GM18858 (cell line): ENCODE measurements at regions not wholly inside any gene's neighbourhood (a gene's known extent, or its start where the extent isn't known, plus 50 kb on each side); places are given as distances from the start of the nearest gene placed in this dataset.
"Not testable (repeated sequence)": the region's sequence is repeated elsewhere in the genome, so short reads cannot be mapped to it uniquely, and the experiment has no call there.

ENCODE experiments used
- ATAC-seq: cut with Tn5 transposase; IDR thresholded peaks from one replicate; pipeline ENCODE4 v1.9.1; 2021; ENCODE audit not compliant: unreplicated experiment

DNA sequence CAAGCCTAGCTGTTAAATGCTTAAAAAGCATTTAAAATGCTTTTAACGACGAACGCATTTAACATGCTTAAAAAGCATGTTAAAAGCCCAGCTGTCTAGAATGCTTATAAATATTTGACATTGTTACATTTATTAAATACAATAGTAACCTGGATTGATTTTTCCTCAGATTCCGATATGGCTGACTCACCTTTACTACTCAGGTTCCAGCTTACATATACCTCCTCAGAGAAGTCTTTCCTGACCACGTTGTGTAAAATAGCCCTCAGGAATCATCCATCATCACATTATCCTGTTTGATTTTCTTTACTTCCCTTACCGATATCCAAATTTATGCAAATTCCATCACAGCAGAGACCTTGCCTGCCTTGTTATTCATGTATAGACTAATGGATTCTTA is 51.4 kb downstream of the SLC41A2 start:
- no peak for ATAC-seq

GRCh38 chr12:104905446-104905845 is 52.6 kb downstream of the SLC41A2 start:
- not testable (repeated sequence) for ATAC-seq

DNA sequence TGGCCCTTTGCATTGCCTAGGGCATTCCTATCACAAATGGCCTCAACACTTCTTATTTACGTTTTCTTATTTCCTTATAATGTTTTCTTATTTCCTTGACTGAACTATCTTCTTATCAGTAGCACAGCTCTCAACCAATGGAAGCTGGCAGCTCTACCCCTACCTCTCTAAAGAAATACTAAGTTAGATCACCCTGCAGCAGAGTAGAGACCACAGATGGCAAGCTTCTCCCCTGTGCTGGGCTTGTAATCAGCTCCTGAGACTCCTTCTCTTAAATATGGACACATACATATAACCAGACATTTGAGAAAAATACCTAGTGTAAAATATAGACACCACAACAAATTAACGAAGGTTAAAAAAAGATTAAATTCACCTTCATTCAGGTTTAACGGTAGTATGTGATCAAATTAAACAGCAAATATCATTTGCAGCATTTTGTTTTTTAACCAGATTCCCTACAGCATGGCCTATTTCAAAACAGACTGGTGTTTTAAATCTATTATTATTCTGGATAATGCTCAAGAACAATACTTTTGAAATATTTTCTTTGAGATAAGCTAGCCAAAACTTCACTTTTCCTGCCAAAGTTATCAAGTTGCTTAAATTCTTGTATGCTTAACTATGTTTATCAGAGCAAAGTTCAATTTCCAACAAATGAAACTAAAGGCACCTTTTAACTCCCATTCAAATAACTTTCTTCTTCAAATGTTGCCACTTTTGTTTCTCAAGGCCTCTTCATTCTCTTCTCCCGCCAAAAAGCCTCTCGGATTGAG is 54.3 kb downstream of the SLC41A2 start:
- no peak for ATAC-seq

GRCh38 chr12:104902125-104902524 is 56.0 kb downstream of the SLC41A2 start:
- ATAC-seq: no peak

- ATAC-seq: no peak
These were observed 61.4 kb downstream of the SLC41A2 start for GRCh38 chr12:104896710-104897109.

DNA sequence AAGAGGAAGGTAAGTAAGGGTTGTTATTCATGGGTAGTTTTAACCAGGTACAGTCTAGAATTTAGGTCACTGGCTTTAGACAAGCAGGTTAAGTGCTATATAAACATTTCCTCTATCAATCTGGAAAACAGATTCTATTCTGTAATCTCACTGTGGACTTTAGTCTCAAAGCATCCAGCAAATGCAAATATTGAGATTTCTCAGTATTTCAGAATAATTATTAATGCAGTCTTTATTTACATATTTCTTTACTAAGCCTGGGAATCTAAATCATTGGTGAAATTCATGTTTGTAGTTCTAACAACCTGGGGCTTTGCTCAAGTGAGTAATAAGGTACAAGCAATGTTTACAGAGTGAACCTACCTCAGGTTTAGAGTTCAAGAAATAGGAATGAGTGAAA is 61.9 kb downstream of the SLC41A2 start:
- ATAC-seq: no peak

- ATAC-seq: no peak
These were observed 62.7 kb downstream of the SLC41A2 start for GRCh38 chr12:104895415-104895814.

DNA sequence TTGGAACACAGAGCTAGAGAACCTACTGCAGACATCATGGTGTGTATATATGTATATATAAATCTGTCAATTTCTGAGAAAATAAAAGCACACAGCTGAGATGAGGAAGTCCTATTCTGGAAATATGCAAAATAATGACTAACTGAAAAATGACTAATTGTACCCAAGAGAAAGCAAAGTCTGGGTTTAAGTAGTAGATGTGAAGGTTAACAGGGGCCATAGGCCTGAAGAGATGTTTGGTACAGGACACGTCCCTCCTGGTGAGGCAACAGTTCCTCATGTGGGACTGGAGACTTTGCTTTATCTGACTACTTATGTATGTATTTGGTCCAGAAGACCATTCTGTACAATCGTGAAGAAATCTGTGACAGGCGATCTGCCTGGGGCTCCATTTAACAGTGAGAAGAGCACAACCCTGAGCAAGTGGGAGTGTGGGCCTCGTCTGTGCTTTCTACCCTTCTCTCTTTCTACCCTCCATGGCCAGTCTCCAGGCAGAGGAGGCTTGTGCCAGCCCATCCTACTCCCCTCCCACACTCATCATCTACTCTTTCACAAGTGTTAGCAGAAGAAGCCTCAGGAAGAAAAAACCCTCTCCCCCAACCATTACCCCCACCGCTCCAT is 67.5 kb downstream of the SLC41A2 start:
- no peak for ATAC-seq

GRCh38 chr12:104889735-104890134 is 68.4 kb downstream of the SLC41A2 start:
- ATAC-seq: no peak

DNA sequence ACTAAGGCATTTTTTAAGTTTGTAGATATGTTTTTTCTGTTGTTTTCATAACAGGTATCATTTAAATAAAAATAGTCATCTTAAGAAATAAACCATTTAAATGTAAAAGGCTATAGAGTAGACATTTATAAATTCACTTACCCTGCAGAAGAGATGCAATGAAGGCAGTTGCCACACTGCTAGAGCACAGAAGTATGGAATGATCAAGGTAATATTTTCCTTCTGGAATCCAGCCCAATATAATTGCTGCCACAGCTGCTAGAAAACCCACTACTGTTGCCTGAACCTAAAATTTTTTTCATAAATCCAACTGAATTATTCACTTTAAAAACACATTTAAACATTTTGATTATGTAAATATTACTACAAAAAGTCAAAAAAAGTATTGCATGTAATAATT is 69.2 kb downstream of the SLC41A2 start:
- ATAC-seq: no peak

DNA sequence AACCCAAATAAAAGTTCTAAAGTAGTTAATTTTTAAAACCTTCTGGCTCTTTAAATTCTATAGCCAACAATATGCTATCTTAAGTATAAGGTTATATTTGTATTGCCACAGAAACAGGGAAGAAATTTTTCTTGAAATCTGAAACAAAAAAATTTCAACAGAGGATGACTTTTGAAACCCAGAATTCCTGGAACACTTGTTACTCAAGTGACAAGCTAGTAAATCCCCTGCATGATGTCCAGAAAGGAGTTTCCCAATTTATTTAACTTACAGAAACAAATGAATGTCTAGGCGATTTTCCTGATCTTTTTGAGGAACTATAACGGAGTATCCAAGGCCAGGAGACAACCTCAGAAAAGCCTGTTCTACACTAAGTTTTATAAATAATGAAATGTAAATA is 69.6 kb downstream of the SLC41A2 start:
- no peak for ATAC-seq

GRCh38 chr12:104887452-104887851 is 70.6 kb downstream of the SLC41A2 start:
- no peak for ATAC-seq

DNA sequence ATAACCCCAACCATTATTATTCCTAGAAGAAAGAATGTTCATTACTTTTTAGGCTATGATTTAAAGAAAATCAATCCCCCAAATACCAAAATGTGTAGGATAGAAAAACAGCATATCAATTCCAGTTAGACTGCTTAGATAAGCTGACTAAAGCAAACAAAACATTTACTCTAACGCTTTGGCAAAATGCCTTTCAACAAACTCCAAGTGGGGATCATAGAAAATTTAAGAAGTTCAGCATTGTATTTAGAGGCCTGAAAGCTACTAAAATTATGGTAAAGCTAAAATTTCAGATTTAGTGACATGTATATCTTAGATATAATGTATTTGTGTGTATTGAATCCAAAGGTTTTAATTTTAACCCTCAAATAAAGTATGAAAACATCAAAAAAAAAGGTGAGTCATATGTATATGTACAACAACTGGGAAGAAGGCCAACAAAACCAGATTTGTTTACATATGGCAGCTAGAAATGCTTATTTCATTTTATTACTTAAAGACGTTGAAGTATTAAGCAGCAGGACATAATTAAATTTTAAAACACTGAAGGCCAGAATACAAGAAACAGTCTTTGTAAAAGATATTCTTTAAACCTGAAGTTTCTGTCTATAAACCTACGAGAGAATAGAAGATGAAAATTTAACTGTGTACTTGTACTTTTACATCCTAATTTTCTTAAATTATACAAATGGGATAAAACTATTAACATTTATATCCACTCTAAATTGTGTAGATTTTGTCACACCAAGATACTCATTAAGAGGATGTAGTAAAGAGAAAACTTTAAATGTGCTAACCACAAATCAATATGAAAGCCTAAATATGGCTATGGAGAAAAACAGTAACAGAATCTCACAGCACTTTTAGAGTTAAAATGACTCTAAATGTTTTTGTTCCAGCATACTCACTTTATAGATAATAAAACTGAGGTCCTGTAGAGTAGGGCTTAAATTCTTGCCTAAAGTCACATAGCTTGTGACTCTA is 71.4 kb downstream of the SLC41A2 start:
- no peak for ATAC-seq

- not testable (repeated sequence) for ATAC-seq
These were observed 79.2 kb downstream of the SLC41A2 start for GRCh38 chr12:104878858-104879257.

- no peak for ATAC-seq
These were observed 80.9 kb downstream of the SLC41A2 start for GRCh38 chr12:104877103-104877705.

DNA sequence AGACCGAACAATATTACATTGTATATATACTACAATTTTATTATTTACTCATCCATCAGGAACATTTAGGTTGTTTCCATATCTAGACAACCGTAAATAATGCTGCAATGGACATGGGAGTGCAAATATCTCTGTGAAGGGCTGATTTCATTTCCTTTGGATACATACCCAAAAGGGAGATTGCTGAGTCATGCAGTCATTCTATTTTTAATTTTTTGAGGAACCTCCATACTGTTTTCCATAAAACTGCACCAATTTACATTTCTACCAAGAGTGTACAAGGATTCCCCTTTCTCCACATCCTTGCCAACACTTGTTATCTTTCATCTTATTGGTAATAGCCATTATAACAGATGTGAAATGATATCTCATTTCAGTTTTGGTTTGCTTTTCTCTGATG is 84.7 kb downstream of the SLC41A2 start:
- no peak for ATAC-seq

DNA sequence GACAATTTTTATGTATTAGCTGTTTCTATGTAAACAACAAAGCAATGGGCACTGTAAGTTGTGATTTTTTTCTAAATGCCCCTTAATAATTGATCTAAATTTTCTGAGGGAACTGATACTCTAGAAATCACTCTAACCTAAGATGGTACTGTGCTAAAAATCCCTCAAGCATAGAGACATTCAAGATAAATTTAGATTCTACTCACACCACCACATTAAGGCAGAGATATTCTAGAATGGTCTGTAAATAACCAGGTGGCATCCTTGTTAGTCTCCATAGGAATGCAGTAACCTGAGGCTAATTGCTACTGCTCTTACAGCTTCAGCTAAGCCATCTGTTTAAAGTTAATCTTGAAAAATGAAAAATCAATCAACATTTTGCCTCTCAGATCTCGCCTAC is 87.3 kb downstream of the SLC41A2 start:
- ATAC-seq: peak; percentile 62

GRCh38 chr12:104866291-104866690 is 91.8 kb downstream of the SLC41A2 start:
- no peak for ATAC-seq

DNA sequence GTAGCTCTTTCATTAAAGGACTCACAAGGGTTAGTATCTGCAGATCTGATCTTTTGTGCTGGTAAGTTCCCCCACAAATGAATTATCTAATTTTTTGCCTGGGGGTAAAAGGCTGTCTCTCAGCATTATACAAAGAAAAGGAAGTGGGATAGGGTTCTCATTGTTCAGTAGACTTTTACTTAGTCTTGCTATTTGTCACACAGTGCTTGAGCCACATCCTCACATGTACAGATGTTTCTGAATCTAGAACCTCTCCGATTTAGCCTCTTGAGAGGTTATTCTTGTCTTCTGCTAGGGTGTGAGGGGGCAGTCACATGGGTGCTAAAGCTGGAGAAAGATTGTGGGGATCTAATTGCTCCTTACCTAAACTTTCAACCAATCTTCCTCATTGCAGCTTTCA is 93.0 kb downstream of the SLC41A2 start:
- peak; percentile 75 for ATAC-seq

GRCh38 chr12:104864668-104865067 is 93.4 kb downstream of the SLC41A2 start:
- no peak for ATAC-seq

GRCh38 chr12:104863296-104863948 is 94.7 kb downstream of the SLC41A2 start:
- ATAC-seq: no peak
